ENCODE measurements at regions not wholly inside any gene's neighbourhood (a gene's known extent, or its start where the extent isn't known, plus 50 kb on each side); places are given as distances from the start of the nearest gene placed in this dataset.
"Not testable (repeated sequence)": the region's sequence is repeated elsewhere in the genome, so short reads cannot be mapped to it uniquely, and the experiment has no call there.

DNA sequence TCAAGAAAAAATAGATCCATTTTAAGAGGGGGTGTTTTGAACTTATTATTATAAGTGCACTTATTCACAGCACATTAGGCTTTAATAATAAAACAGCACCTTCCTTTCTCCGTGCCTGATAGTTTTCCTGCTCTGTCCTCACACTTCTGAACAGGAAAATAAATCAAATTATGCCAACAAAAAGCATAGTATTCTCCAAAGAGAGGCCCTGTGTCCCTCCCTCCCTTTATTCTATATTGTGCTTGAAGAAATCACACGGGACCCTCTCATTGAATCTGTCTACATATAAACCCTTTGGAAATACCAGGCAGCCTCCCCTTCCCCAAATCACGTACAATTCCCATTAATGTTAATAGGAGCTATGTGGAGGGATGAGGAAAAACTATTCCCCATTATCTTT lies 462.9 kb upstream of the NRSN1 start:
- no peak for DNase-seq (ENCODE audit: low spot score in 2 of 2)
- TF ChIP-seq, protein P1, sequence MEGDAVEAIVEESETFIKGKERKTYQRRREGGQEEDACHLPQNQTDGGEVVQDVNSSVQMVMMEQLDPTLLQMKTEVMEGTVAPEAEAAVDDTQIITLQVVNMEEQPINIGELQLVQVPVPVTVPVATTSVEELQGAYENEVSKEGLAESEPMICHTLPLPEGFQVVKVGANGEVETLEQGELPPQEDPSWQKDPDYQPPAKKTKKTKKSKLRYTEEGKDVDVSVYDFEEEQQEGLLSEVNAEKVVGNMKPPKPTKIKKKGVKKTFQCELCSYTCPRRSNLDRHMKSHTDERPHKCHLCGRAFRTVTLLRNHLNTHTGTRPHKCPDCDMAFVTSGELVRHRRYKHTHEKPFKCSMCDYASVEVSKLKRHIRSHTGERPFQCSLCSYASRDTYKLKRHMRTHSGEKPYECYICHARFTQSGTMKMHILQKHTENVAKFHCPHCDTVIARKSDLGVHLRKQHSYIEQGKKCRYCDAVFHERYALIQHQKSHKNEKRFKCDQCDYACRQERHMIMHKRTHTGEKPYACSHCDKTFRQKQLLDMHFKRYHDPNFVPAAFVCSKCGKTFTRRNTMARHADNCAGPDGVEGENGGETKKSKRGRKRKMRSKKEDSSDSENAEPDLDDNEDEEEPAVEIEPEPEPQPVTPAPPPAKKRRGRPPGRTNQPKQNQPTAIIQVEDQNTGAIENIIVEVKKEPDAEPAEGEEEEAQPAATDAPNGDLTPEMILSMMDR (IDR thresholded peaks at IDR 0.05), result no peak
- peaks cover 0 to 4% of the 10 kb centered on the region in 2 donors for H3K9me3 ChIP-seq
- no peak overlapping the region for H3K4me3 ChIP-seq
- H3K36me3 ChIP-seq, result no peaks in the 10 kb centered on the region
- no peak overlapping the region for H3K27ac ChIP-seq
- H3K27me3 ChIP-seq, result no peaks in the 10 kb centered on the region
- H3K4me1 ChIP-seq, result no peaks in the 10 kb centered on the region
- intact Hi-C loops (cut with DNase I), result no loop called here

DNA sequence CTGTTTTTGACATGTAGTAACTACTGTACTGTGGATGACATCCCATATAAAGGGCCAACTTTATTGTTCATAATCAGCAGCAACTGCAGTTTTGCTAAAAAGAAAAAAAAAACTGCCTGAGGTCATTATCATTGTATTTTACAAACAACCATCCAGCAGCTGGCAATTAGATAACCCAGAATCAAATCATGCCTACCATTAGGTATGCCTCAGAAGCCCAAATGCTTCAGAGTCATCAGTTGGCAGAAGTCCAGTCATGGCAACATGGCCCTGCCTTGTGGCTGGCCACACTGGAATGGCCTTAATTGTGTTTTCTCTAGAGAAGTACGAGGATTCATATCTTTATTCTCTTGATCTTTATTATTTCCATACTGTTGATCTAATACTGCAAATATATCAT lies 462.4 kb upstream of the NRSN1 start:
- intact Hi-C loops (cut with DNase I), result no loop called here
- Histone ChIP-seq H3K36me3 (no peaks in the 10 kb centered on the region), H3K4me1 (no peaks in the 10 kb centered on the region), H3K9me3 (peaks cover 0 to 4% of the 10 kb centered on the region in 2 donors), H3K27me3 (no peaks in the 10 kb centered on the region), H3K4me3 (no peak overlapping the region), H3K27ac (no peak overlapping the region)
- no peak for DNase-seq (ENCODE audit: low spot score in 2 of 2)
- TF ChIP-seq, protein P1 (IDR thresholded peaks at IDR 0.05), result no peak

DNA sequence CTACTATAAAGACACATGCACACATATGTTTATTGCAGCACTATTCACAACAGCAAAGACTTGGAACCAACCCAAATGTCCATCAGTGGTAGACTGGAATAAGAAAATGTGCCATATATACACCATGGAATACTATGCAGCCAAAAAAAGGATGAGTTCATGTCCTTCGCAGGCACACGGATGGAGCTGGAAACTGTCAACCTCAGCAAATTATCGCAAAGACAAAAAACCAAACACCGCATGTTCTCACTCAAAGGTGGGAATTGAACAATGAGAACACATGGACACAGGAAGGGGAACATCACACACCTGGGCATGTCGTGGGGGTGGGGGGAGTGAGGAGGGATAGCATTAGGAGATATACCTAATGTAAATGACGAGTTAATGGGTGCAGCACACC lies 460.1 kb upstream of the NRSN1 start:
- H3K27me3 ChIP-seq; H3K4me3 ChIP-seq; DNase-seq (ENCODE audit: low spot score in 2 of 2); H3K4me1 ChIP-seq; H3K27ac ChIP-seq; intact Hi-C loops (cut with DNase I); H3K36me3 ChIP-seq: not testable (repeated sequence)
- peaks cover 0 to 11% of the 10 kb centered on the region in 2 donors for H3K9me3 ChIP-seq

- Histone ChIP-seq H3K27ac (no peak overlapping the region), H3K4me3 (no peak overlapping the region), H3K9me3 (peaks cover 11 to 35% of the 10 kb centered on the region in 2 donors), H3K27me3 (no peaks in the 10 kb centered on the region), H3K4me1 (no peaks in the 10 kb centered on the region), H3K36me3 (no peaks in the 10 kb centered on the region)
- DNase-seq (ENCODE audit: low spot score in 2 of 2), result no peak
- intact Hi-C loops (cut with DNase I), result no loop called here
- TF ChIP-seq, protein P1 (IDR thresholded peaks at IDR 0.05), result no peak
Observed at GRCh38 chr6:23672737-23673136, 453.3 kb upstream of the NRSN1 start.

DNA sequence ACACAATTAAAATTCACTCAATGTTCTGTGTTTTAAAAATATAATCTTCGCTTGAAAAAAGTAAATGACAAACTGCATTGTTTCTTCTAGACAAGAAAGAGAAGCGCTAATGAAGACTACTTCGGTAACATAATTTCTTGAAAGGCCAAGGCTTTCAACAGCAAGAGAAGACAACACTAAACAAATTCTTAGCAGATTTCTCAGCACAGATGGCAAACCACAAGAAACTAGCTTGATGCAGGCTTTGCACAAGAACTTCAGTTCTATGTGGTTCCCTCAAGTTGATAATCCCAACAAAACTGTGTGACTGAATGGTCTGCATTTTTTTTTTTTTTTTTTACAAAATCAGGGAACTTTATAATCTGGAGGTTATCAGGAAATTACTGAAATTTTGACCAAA lies 447.4 kb upstream of the NRSN1 start:
- Histone ChIP-seq H3K4me1 (no peaks in the 10 kb centered on the region), H3K27ac (no peak overlapping the region), H3K9me3 (peaks cover 0 to 5% of the 10 kb centered on the region in 2 donors), H3K4me3 (no peak overlapping the region), H3K27me3 (no peaks in the 10 kb centered on the region), H3K36me3 (no peaks in the 10 kb centered on the region)
- intact Hi-C loops (cut with DNase I), result no loop called here
- TF ChIP-seq, protein P1 (IDR thresholded peaks at IDR 0.05), result no peak
- DNase-seq (ENCODE audit: low spot score in 2 of 2), result no peak

DNA sequence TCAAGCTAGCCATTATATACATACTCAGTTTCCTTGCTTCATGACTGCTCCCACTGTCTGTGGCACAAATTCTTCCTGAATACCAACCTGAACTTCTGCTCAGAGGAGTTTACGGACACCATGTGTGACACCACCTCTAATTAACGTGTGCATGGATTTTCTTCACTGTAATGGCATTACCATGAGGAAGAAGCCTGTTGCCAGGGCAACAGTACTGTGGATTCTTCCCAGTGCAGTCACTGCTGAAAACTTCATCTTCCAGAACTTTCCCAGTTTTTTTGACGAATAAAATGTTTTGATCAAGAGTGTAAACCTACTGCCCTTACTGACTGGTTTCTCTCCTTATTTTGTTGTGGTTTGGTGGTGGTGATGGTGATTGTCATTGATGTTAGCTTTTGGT lies 444.3 kb upstream of the NRSN1 start:
- no peak for DNase-seq (ENCODE audit: low spot score in 2 of 2)
- H3K27ac ChIP-seq, result no peak overlapping the region
- TF ChIP-seq, protein P1 (IDR thresholded peaks at IDR 0.05), result no peak
- no peaks in the 10 kb centered on the region for H3K4me1 ChIP-seq
- H3K9me3 ChIP-seq, result no peaks in the 10 kb centered on the region
- intact Hi-C loops (cut with DNase I), result no loop called here
- no peaks in the 10 kb centered on the region for H3K36me3 ChIP-seq
- no peak overlapping the region for H3K4me3 ChIP-seq
- no peaks in the 10 kb centered on the region for H3K27me3 ChIP-seq
